Immature natural killer cell (primary cell): ENCODE measurements at regions not wholly inside any gene's neighbourhood (a gene's known extent, or its start where the extent isn't known, plus 50 kb on each side); places are given as distances from the start of the nearest gene placed in this dataset.

Experiments
- DNase-seq, 3 donors: peaks; one replicate each; pipeline ENCODE4 v3.0.0; 2022; ENCODE audit warnings: mixed read lengths in 1 of 3
- H3K27ac Mint-ChIP-seq, 6 donors: one replicate each; pipeline ENCODE4 v1.8.0; 2020; ENCODE audit warnings: mixed read lengths in 6 of 6, mild to moderate bottlenecking in 5 of 6, inconsistent platforms in 4 of 6, moderate library complexity in 3 of 6
- H3K27me3 Mint-ChIP-seq, 3 donors: one replicate each; pipeline ENCODE4 v1.8.0; 2020 to 2021; ENCODE audit warnings: low read depth in 3 of 3, mild to moderate bottlenecking in 3 of 3, mixed read lengths in 3 of 3, moderate library complexity in 3 of 3, inconsistent platforms in 1 of 3
- H3K36me3 Mint-ChIP-seq, 3 donors: one replicate each; pipeline ENCODE4 v1.8.0; 2020; ENCODE audit warnings: mixed read lengths in 3 of 3, inconsistent platforms in 2 of 3, mild to moderate bottlenecking in 2 of 3
- H3K4me1 Mint-ChIP-seq, 2 donors: one replicate each; pipeline ENCODE4 v1.8.0; 2020; ENCODE audit warnings: inconsistent platforms in 2 of 2, mild to moderate bottlenecking in 2 of 2, mixed read lengths in 2 of 2, moderate library complexity in 1 of 2
- H3K4me3 Mint-ChIP-seq, 5 donors: one replicate each; pipeline ENCODE4 v1.8.0; 2020; ENCODE audit warnings: mild to moderate bottlenecking in 5 of 5, mixed read lengths in 5 of 5, inconsistent platforms in 3 of 5, moderate library complexity in 3 of 5
- H3K9me3 Mint-ChIP-seq, 6 donors: one replicate each; pipeline ENCODE4 v1.8.0; 2020; ENCODE audit warnings: mild to moderate bottlenecking in 6 of 6, mixed read lengths in 6 of 6, inconsistent platforms in 4 of 6, moderate library complexity in 3 of 6

- Mint-ChIP-seq H3K36me3 (no peaks in the 10 kb centered on the region), H3K9me3 (peaks cover 0 to 4% (median 0%) of the 10 kb centered on the region in 6 donors), H3K27ac (peak overlapping the region in 4 of 6 donors; percentile 67 to 82 (median 74)), H3K4me1 (peaks cover 11 to 16% of the 10 kb centered on the region in 2 donors), H3K27me3 (peaks cover 0 to 10% (median 2%) of the 10 kb centered on the region in 3 donors), H3K4me3 (no peak overlapping the region)
- DNase-seq, result no peak
Measured at GRCh38 chr16:85535352-85536072, 77.6 kb upstream of the GSE1 start.

- H3K4me1 Mint-ChIP-seq, result peaks cover 11 to 16% of the 10 kb centered on the region in 2 donors
- DNase-seq, result no peak
- H3K9me3 Mint-ChIP-seq, result peaks cover 0 to 4% (median 0%) of the 10 kb centered on the region in 6 donors
- peak overlapping the region in 4 of 6 donors; percentile 67 to 85 (median 81) for H3K27ac Mint-ChIP-seq
- peak overlapping the region in 2 of 5 donors; percentile 21 to 33 for H3K4me3 Mint-ChIP-seq
- peaks cover 0 to 14% (median 2%) of the 10 kb centered on the region in 3 donors for H3K27me3 Mint-ChIP-seq
- H3K36me3 Mint-ChIP-seq, result no peaks in the 10 kb centered on the region
Measured at GRCh38 chr16:85536073-85536410, 77.1 kb upstream of the GSE1 start.

- peak overlapping the region in 2 of 5 donors; percentile 21 to 33 for H3K4me3 Mint-ChIP-seq
- peaks cover 0 to 4% (median 0%) of the 10 kb centered on the region in 6 donors for H3K9me3 Mint-ChIP-seq
- peak; percentile 59 to 72 (median 64) for DNase-seq
- no peaks in the 10 kb centered on the region for H3K36me3 Mint-ChIP-seq
- H3K27ac Mint-ChIP-seq, result peak overlapping the region in 5 of 6 donors; percentile 55 to 85 (median 80)
- peaks cover 0 to 16% (median 2%) of the 10 kb centered on the region in 3 donors for H3K27me3 Mint-ChIP-seq
- peaks cover 12 to 16% of the 10 kb centered on the region in 2 donors for H3K4me1 Mint-ChIP-seq
Measured at GRCh38 chr16:85536411-85537330, 76.5 kb upstream of the GSE1 start.

DNA sequence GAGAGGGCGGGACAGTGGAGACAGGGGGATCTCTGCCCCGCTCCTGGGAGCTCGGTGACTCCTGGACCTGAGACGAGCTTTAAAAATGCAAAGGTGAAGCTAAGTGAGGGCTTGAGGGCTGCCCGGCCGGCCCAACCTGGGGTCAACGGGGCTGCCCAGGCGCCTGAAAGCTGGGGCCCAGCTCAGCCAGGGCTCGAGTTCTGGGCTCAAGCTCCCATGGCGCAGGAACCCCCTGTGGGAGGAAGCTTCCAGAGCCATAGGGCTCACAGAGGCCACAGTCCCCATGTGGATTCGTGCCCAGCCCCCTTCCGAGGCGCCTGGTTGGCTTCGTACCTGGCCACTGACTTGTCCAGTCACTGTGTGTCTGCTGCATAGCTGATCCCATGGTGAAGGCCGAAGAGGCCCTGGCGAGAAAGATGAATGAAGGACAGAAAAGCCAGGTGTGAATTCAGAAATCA is 75.8 kb upstream of the GSE1 start:
- Mint-ChIP-seq H3K27ac (peak overlapping the region in 2 of 6 donors; percentile 40 to 80), H3K4me1 (peaks cover 16% of the 10 kb centered on the region in 2 donors), H3K4me3 (no peak overlapping the region), H3K36me3 (no peaks in the 10 kb centered on the region), H3K27me3 (peaks cover 0 to 13% (median 2%) of the 10 kb centered on the region in 3 donors), H3K9me3 (peaks cover 0 to 4% (median 0%) of the 10 kb centered on the region in 6 donors)
- DNase-seq, result no peak

GRCh38 chr16:85537795-85538401 is 75.2 kb upstream of the GSE1 start:
- no peak overlapping the region for H3K4me3 Mint-ChIP-seq
- no peak overlapping the region for H3K27ac Mint-ChIP-seq
- H3K4me1 Mint-ChIP-seq, result peaks cover 16% of the 10 kb centered on the region in 2 donors
- H3K9me3 Mint-ChIP-seq, result peaks cover 0 to 4% (median 0%) of the 10 kb centered on the region in 6 donors
- H3K36me3 Mint-ChIP-seq, result no peaks in the 10 kb centered on the region
- H3K27me3 Mint-ChIP-seq, result peaks cover 0 to 13% (median 2%) of the 10 kb centered on the region in 3 donors
- no peak for DNase-seq

DNA sequence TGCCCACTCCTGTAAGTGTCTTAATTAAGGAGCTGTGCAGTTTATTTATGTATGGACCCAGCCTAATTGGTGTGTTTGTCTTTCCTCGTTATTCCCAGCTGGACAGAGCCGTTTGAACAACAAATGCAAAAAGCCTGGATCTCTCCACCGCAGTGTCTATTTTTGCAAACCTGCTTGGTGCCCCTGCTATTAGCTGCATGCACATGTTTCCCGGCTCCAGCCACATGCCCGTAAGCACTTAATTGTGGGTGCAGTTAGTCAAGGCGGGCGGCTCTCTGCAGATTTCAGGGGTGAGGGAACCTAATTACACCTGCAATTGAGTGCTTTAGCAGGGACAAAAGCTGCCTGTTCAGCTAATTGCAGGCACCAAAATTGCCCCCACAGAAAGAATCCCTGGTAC is 74.0 kb upstream of the GSE1 start:
- H3K4me1 Mint-ChIP-seq, result peaks cover 16% of the 10 kb centered on the region in 2 donors
- no peak overlapping the region for H3K4me3 Mint-ChIP-seq
- H3K9me3 Mint-ChIP-seq, result peaks cover 0 to 4% (median 0%) of the 10 kb centered on the region in 6 donors
- peaks cover 0 to 13% (median 2%) of the 10 kb centered on the region in 3 donors for H3K27me3 Mint-ChIP-seq
- H3K36me3 Mint-ChIP-seq, result no peaks in the 10 kb centered on the region
- H3K27ac Mint-ChIP-seq, result peak overlapping the region in 1 of 6 donors; percentile 53
- DNase-seq, result no peak

DNA sequence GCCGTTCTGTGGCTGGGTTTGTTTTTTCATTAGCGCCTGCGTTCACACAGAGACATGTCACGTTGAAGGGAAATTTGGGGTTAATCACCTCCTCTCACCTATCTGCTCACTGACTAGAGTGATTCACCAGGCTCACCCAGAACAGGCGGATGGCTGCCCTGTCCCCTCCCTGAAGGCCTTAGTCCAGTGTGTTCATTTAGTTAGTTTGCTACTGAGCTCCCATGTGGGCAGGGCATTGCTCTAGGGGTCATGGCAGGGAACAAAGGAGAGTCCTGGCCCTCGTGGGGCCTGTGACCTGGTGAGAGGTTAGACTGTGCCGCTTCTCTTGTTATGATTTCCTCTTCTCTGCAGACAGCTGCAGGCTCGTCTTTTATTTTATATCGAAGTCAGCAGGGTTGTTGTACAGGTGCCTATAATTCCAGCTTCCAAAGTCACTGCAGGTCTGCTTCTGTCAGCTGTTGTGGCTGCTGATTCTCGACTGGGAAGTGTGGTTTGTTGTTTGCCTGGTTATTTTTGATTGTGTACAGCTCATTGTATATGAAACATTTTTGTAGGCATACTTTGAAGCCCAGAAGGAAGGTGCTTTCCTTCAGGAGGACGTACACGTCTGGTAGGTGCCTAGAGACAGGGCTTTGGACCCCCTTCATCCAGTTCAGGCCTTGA is 73.4 kb upstream of the GSE1 start:
- Mint-ChIP-seq H3K27ac (no peak overlapping the region), H3K4me3 (no peak overlapping the region), H3K27me3 (peaks cover 0 to 13% (median 2%) of the 10 kb centered on the region in 3 donors), H3K9me3 (peaks cover 0 to 4% (median 0%) of the 10 kb centered on the region in 6 donors), H3K36me3 (no peaks in the 10 kb centered on the region), H3K4me1 (peaks cover 16% of the 10 kb centered on the region in 2 donors)
- no peak for DNase-seq

DNA sequence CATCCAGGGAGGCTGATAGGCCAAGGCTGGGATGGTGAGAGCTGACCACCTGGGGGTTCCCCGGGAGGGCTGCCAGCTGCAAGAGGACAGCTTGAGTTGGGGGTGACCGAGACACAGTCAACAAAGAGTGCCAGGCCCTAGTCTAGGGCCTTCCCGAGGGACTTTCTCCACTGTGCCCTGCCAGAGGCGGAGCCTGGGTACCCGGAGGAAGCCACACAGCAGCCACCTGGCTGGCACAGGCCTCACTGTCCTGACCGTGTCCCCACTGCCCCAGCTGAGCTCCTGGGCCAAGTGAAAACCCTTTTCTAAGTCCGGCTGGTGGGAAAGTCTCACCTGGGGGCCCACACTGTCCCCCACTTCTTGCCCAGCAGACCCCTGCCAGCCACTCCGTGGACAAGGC is 71.9 kb upstream of the GSE1 start:
- H3K4me1 Mint-ChIP-seq, result peaks cover 10 to 11% of the 10 kb centered on the region in 2 donors
- peak overlapping the region in 1 of 6 donors; percentile 50 for H3K27ac Mint-ChIP-seq
- peaks cover 0 to 4% (median 0%) of the 10 kb centered on the region in 6 donors for H3K9me3 Mint-ChIP-seq
- H3K36me3 Mint-ChIP-seq, result no peaks in the 10 kb centered on the region
- peaks cover 0 to 12% (median 2%) of the 10 kb centered on the region in 3 donors for H3K27me3 Mint-ChIP-seq
- DNase-seq, result no peak
- no peak overlapping the region for H3K4me3 Mint-ChIP-seq

DNA sequence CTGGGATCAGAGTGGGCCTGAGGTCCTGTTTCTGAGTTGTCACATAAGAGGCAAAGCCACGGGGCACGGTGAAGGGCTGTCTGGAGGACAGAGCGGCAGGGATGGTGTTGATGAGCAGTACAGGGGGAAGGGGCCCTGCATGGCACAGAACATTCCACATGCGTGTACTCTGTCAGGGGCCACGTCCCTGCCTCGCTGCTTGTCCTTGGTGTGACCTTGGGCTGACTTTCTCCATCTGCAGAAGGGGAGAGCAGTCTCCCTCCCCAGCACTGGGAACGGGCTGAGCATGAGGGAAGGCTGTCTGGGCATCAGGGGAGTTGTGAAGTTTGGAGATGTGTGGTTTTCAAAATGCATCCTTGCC is 71.5 kb upstream of the GSE1 start:
- no peak overlapping the region for H3K4me3 Mint-ChIP-seq
- no peak for DNase-seq
- no peaks in the 10 kb centered on the region for H3K36me3 Mint-ChIP-seq
- H3K9me3 Mint-ChIP-seq, result peaks cover 0 to 4% (median 0%) of the 10 kb centered on the region in 6 donors
- H3K27me3 Mint-ChIP-seq, result peaks cover 0 to 10% (median 1%) of the 10 kb centered on the region in 3 donors
- peaks cover 5 to 6% of the 10 kb centered on the region in 2 donors for H3K4me1 Mint-ChIP-seq
- H3K27ac Mint-ChIP-seq, result no peak overlapping the region

DNA sequence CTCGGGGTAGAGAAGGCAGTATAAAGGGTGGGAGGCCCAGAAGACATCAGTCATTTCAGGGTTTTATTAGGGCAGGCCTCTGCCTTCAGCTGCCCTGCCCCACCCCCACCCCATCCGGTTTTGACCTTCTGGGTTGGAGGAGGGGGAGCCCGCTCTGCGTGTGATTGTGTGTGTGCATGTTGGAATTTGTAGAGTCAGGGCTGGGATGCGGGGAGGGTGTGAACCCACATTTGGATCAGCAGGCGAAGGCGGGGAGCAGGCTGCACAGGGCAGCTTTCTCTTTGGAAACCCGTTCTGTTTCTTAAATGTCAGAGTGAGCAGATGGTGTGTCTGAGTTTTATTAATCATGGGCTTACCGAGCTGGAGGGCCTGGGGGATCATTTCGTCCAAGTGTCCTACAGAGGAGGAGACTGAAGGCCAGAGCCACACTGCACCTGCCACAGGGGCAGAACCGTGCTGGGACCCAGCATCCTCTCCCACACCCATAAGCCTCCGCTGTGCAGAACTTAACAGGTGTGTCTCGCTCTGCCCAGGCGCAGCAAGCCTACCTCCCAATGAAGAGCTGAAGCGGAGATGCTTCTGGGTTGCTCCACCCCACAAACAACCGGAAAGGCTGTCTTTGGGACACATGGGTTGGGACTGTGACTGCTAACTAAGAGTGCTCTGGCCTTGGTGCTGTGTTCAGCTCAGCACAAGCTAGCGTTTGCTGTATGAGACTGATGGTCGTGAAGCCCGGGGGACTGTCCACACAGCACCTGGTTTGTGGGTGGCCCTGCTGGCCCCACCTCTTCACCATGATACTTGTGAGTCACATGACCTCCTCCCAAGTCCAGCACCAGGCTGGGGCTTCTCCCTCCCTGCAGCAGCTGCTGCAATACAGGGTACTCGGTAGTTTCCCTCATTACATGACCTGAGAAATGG is 70.9 kb upstream of the GSE1 start:
- DNase-seq, result no peak
- Mint-ChIP-seq H3K9me3 (peaks cover 0 to 4% (median 0%) of the 10 kb centered on the region in 6 donors), H3K4me1 (peaks cover 0 to 5% of the 10 kb centered on the region in 2 donors), H3K27ac (peak overlapping the region in 1 of 6 donors; percentile 46), H3K27me3 (peaks cover 0 to 9% (median 0%) of the 10 kb centered on the region in 3 donors), H3K36me3 (no peaks in the 10 kb centered on the region), H3K4me3 (no peak overlapping the region)

- Mint-ChIP-seq H3K27ac (no peak overlapping the region), H3K4me3 (no peak overlapping the region), H3K36me3 (no peaks in the 10 kb centered on the region), H3K9me3 (peaks cover 0 to 4% (median 0%) of the 10 kb centered on the region in 6 donors), H3K4me1 (peaks cover 0 to 5% of the 10 kb centered on the region in 2 donors), H3K27me3 (peaks cover 0 to 9% (median 0%) of the 10 kb centered on the region in 3 donors)
- DNase-seq, result no peak
Measured at GRCh38 chr16:85543536-85543935, 69.6 kb upstream of the GSE1 start.

DNA sequence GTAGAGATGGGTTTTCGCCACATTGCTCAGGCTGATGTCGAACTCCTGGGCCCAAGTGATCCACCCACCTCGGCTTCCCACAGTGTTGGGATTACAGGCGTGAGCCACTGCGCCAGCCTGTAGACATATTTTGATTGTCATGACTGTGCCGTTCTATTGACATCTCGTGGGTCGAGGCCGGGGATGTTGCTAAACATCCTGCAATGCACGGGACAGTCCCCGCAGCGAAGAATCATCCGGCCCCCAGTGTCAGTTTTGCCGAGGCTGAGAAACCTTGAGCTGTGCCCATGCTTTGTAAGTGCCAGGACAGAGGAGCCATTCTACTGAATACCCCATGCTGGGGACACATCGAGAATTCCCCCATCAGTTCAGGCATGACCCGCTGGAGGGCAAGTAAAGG is 69.1 kb upstream of the GSE1 start:
- Mint-ChIP-seq H3K4me1 (peaks cover 0 to 5% of the 10 kb centered on the region in 2 donors), H3K27me3 (peaks cover 0 to 9% (median 0%) of the 10 kb centered on the region in 3 donors), H3K9me3 (peaks cover 0 to 4% (median 0%) of the 10 kb centered on the region in 6 donors), H3K4me3 (no peak overlapping the region), H3K27ac (no peak overlapping the region), H3K36me3 (no peaks in the 10 kb centered on the region)
- DNase-seq, result no peak
